ENCODE measurements at regions not wholly inside any gene's neighbourhood (a gene's known extent, or its start where the extent isn't known, plus 50 kb on each side); places are given as distances from the start of the nearest gene placed in this dataset.

- intact Hi-C loops (cut with DNase I; ENCODE audit: low total_unique reads): no loop called here
- H3K9me3 ChIP-seq: no peaks in the 10 kb centered on the region
- no peak overlapping the region for H3K27ac ChIP-seq
- no peak overlapping the region for H3K4me3 ChIP-seq
- no peaks in the 10 kb centered on the region for H3K36me3 ChIP-seq
- TF ChIP-seq CTCF (IDR thresholded peaks at IDR 0.05) (no peak), POLR2AphosphoS5 (IDR thresholded peaks at IDR 0.05) (no peak), POLR2A (IDR thresholded peaks at IDR 0.05) (no peak), EP300 (IDR thresholded peaks at IDR 0.05) (no peak)
- H3K4me1 ChIP-seq: no peaks in the 10 kb centered on the region
- H3K27me3 ChIP-seq: peaks cover 0 to 11% (median 0%) of the 10 kb centered on the region in 3 donors
- DNase-seq: no peak
- 89 to 100% (median 96%) methylated on average over 1 of the region's 1 CpG for WGBS, 5 donors
These were observed 165.6 kb downstream of the C1orf94 start for GRCh38 chr1:34342334-34342733.

- H3K9me3 ChIP-seq: no peaks in the 10 kb centered on the region
- TF ChIP-seq POLR2A (IDR thresholded peaks at IDR 0.05): no peak
- no peak for TF ChIP-seq POLR2AphosphoS5 (IDR thresholded peaks at IDR 0.05)
- TF ChIP-seq CTCF (IDR thresholded peaks at IDR 0.05): no peak
- no peak for TF ChIP-seq EP300 (IDR thresholded peaks at IDR 0.05)
- WGBS, 5 donors: 42 to 49% (median 47%) methylated on average over 3 of the region's 3 CpGs
- H3K4me1 ChIP-seq: no peaks in the 10 kb centered on the region
- peaks cover 0 to 11% (median 0%) of the 10 kb centered on the region in 3 donors for H3K27me3 ChIP-seq
- H3K27ac ChIP-seq: no peak overlapping the region
- intact Hi-C loops (cut with DNase I; ENCODE audit: low total_unique reads): no loop called here
- no peak overlapping the region for H3K4me3 ChIP-seq
- H3K36me3 ChIP-seq: no peaks in the 10 kb centered on the region
- no peak for DNase-seq
These were observed 169.4 kb downstream of the C1orf94 start for GRCh38 chr1:34346128-34346527.

- no peak for DNase-seq
- Histone ChIP-seq H3K4me1 (no peaks in the 10 kb centered on the region), H3K27me3 (peaks cover 0 to 24% (median 0%) of the 10 kb centered on the region in 3 donors), H3K9me3 (no peaks in the 10 kb centered on the region), H3K4me3 (no peak overlapping the region), H3K27ac (no peak overlapping the region), H3K36me3 (no peaks in the 10 kb centered on the region)
- TF ChIP-seq POLR2A (IDR thresholded peaks at IDR 0.05): no peak
- TF ChIP-seq POLR2AphosphoS5 (IDR thresholded peaks at IDR 0.05): no peak
- TF ChIP-seq EP300 (IDR thresholded peaks at IDR 0.05): no peak
- no peak for TF ChIP-seq CTCF (IDR thresholded peaks at IDR 0.05)
- WGBS, 5 donors: 72 to 85% (median 82%) methylated on average over 2 of the region's 2 CpGs
- intact Hi-C loops (cut with DNase I; ENCODE audit: low total_unique reads): no loop called here
These were observed 176.7 kb downstream of the C1orf94 start for GRCh38 chr1:34353409-34353808.

GRCh38 chr1:34354367-34354766, 177.7 kb downstream of the C1orf94 start:
- no peak for DNase-seq
- Histone ChIP-seq H3K4me3 (no peak overlapping the region), H3K9me3 (no peaks in the 10 kb centered on the region), H3K27ac (no peak overlapping the region), H3K27me3 (peaks cover 0 to 34% (median 0%) of the 10 kb centered on the region in 3 donors), H3K4me1 (no peaks in the 10 kb centered on the region), H3K36me3 (no peaks in the 10 kb centered on the region)
- TF ChIP-seq POLR2A (IDR thresholded peaks at IDR 0.05): no peak
- no peak for TF ChIP-seq EP300 (IDR thresholded peaks at IDR 0.05)
- TF ChIP-seq CTCF (IDR thresholded peaks at IDR 0.05): no peak
- no peak for TF ChIP-seq POLR2AphosphoS5 (IDR thresholded peaks at IDR 0.05)
- intact Hi-C loops (cut with DNase I; ENCODE audit: low total_unique reads): no loop called here
- 21 to 53% (median 48%) methylated on average over 2 of the region's 2 CpGs for WGBS, 5 donors
